Gastrocnemius medialis (tissue), 4 donors: ENCODE measurements at regions not wholly inside any gene's neighbourhood (a gene's known extent, or its start where the extent isn't known, plus 50 kb on each side); places are given as distances from the start of the nearest gene placed in this dataset.
"Not testable (repeated sequence)": the region's sequence is repeated elsewhere in the genome, so short reads cannot be mapped to it uniquely, and the experiment has no call there.

Experiments
- ATAC-seq, 2 donors: fragments of 150-250 bp; one replicate each; pipeline ENCODE4 v1.9.1; 2016
- DNase-seq, 2 donors: peaks; one replicate each; pipeline ENCODE4 v3.0.0-alpha.2; 2019
- H3K27ac ChIP-seq, 4 donors: fragments of 200-600 bp; sonication (generic); 1 replicate in 1 of 4; 2 replicates in 3 of 4; pipeline ENCODE4 v1.5.1; 2016 to 2018; ENCODE audit warnings: mild to moderate bottlenecking in 2 of 4, moderate library complexity in 1 of 4
- H3K27me3 ChIP-seq, 3 donors: fragments of 200-600 bp; sonication (generic) in 2 of 3; 1 replicate in 1 of 3; 2 replicates in 2 of 3; pipeline versions ENCODE4 v1.5.1 to v1.6.0; 2016 to 2019; ENCODE audit warnings: mild to moderate bottlenecking in 1 of 3, moderate library complexity in 1 of 3
- H3K36me3 ChIP-seq, 2 donors: fragments of 200-600 bp; sonication (generic) in 1 of 2; one replicate each; pipeline ENCODE4 v1.5.1; 2017 to 2018
- H3K4me1 ChIP-seq, 2 donors: fragments of 200-600 bp; sonication (generic) in 1 of 2; one replicate each; pipeline ENCODE4 v1.5.1; 2016 to 2017; ENCODE audit warnings: mild to moderate bottlenecking in 2 of 2
- H3K4me3 ChIP-seq, 4 donors: fragments of 200-600 bp; sonication (generic) in 3 of 4; 1 replicate in 1 of 4; 2 replicates in 3 of 4; pipeline ENCODE4 v1.5.1; 2016 to 2019; ENCODE audit warnings: mild to moderate bottlenecking in 2 of 4
- H3K9me3 ChIP-seq, 3 donors: fragments of 200-600 bp; sonication (generic) in 2 of 3; 1 replicate in 1 of 3; 2 replicates in 2 of 3; pipeline ENCODE4 v1.5.1; 2016 to 2019
- POLR2A ChIP-seq, 2 donors: fragments of 450-650 bp; IDR thresholded peaks; one replicate each; pipeline ENCODE4 v1.6.1; 2017; ENCODE audit warnings: antibody characterized with exemption in 2 of 2, mild to moderate bottlenecking in 2 of 2, moderate library complexity in 2 of 2
- in situ Hi-C, 4 donors: fragments of 200-750 bp; cut with MboI; loops; one replicate each; pipeline versions ENCODE4 v1.15.0 to v1.8.0; 2017; ENCODE audit warnings: low sequenced_read_pairs in 4 of 4
- intact Hi-C: fragments of 100-400 bp; cut with DNase I; formaldehyde crosslinking; loops from one replicate; pipeline ENCODE4 v1.15.1; 2023; ENCODE audit warnings: low total_unique reads
- TF ChIP-seq, protein P1 (sequence below), 5 experiments: fragments of 450-650 bp in 3 of 5; fragments of 200-600 bp in 2 of 5; sonication (generic) in 2 of 5; IDR thresholded peaks in 4 of 5; conservative IDR thresholded peaks in 1 of 5; 1 replicate in 4 of 5; 2 replicates in 1 of 5; pipeline ENCODE4 v1.5.1; 2016 to 2019; ENCODE audit warnings: antibody characterized with exemption in 5 of 5, mild to moderate bottlenecking in 3 of 5, moderate library complexity in 3 of 5

DNA sequence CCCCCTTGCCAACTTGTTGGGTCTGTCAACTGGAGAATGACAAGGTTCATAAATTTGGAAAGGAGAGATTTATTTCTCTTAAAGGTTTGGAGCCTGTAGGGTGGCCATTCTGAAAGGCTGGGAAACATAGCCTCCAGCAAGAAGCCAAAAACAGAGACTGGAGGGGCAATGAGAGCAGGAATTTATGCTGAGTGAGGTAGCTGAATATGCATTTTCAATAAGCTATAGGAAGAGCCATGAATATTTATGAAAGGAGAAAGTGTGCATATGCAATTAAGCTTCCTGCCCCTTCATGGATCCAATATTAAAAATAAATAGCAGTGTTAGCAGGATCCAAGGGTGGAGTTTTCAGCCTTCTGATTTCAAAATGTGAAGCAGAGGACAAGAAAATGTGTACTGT is 306.1 kb upstream of the LRRC3B start:
- Histone ChIP-seq H3K4me3 (no peak overlapping the region), H3K36me3 (no peaks in the 10 kb centered on the region), H3K4me1 (no peaks in the 10 kb centered on the region), H3K9me3 (no peaks in the 10 kb centered on the region), H3K27ac (no peak overlapping the region), H3K27me3 (no peaks in the 10 kb centered on the region)
- intact Hi-C loops (no loop called here), in situ Hi-C loops (no loop called here)
- TF ChIP-seq POLR2A (IDR thresholded peaks at IDR 0.05) = no peak
- TF ChIP-seq, protein P1, sequence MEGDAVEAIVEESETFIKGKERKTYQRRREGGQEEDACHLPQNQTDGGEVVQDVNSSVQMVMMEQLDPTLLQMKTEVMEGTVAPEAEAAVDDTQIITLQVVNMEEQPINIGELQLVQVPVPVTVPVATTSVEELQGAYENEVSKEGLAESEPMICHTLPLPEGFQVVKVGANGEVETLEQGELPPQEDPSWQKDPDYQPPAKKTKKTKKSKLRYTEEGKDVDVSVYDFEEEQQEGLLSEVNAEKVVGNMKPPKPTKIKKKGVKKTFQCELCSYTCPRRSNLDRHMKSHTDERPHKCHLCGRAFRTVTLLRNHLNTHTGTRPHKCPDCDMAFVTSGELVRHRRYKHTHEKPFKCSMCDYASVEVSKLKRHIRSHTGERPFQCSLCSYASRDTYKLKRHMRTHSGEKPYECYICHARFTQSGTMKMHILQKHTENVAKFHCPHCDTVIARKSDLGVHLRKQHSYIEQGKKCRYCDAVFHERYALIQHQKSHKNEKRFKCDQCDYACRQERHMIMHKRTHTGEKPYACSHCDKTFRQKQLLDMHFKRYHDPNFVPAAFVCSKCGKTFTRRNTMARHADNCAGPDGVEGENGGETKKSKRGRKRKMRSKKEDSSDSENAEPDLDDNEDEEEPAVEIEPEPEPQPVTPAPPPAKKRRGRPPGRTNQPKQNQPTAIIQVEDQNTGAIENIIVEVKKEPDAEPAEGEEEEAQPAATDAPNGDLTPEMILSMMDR (IDR thresholded peaks at IDR 0.05 in 4 of 5, conservative IDR thresholded peaks at IDR 0.05 in 1 of 5) = no peak
- DNase-seq (no peak), ATAC-seq (no peak)

DNA sequence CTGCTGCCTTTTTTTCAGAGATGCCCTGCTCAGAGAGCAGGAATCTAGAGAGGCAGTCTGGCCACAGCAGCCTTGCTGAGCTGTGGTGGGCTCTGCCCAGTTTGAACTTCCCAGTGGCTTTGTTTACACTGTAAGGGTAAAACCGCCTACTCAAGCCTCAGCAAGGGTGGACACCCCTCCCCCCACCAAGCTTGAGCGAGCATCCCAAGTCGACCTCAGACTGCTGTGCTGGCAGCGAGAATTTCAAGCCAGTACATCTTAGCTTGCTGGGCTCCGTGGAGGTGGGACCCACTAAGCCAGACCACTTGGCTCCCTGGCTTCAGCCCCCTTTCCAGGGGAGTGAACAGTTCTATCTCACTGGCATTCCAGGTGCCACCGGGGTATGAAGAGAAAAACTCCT is 298.8 kb upstream of the LRRC3B start:
- DNase-seq, H3K36me3 ChIP-seq, H3K9me3 ChIP-seq, H3K27me3 ChIP-seq, in situ Hi-C loops, H3K4me1 ChIP-seq, ATAC-seq, H3K27ac ChIP-seq, intact Hi-C loops, H3K4me3 ChIP-seq: not testable (repeated sequence)

DNA sequence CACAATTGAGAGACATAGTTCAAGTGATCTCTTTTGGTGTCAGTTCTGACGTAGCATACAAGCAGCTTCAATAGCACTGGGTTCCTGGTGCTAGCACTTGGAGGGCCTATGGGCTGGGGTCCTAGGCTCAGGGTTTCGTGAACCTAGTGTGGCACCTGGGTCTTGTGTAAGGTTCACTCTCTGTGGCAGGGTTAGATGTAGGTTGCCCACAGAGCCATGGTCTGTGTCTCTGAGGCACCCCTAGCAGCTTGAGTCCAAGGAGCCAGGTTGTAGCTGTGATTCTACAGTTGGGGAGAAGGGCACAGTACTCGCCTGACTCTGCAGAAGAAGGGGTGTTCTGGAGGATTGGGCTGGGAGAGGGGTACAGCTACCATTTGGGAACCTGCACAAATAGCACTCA is 282.6 kb upstream of the LRRC3B start:
- Histone ChIP-seq H3K9me3 (no peaks in the 10 kb centered on the region), H3K27ac (no peak overlapping the region), H3K4me3 (no peak overlapping the region), H3K36me3 (no peaks in the 10 kb centered on the region), H3K27me3 (no peaks in the 10 kb centered on the region), H3K4me1 (no peaks in the 10 kb centered on the region)
- DNase-seq (no peak), ATAC-seq (no peak)
- TF ChIP-seq, protein P1 (IDR thresholded peaks at IDR 0.05 in 4 of 5, conservative IDR thresholded peaks at IDR 0.05 in 1 of 5) = no peak
- no peak for TF ChIP-seq POLR2A (IDR thresholded peaks at IDR 0.05)
- intact Hi-C loops = no loop called here
- in situ Hi-C loops = no loop called here

DNA sequence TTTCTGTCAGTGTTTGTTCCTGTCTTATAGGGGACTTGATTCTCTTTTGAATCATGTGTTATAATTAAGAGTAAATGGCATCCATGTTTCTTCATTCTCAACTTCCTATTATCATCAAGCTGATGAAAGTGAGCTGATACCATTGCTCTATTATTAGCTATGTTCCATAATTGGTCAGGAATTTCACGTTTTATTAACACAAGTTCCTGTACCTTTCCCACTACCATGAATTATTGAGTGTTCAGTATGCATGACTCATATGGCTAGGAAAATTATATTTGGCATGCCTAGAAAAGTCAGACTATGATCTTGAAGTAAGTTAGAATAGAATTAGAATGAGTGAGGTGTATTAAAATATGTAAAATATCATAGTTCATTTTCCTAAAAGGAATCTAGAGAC is 278.9 kb upstream of the LRRC3B start:
- ATAC-seq (no peak), DNase-seq (no peak)
- no peaks in the 10 kb centered on the region for H3K4me1 ChIP-seq
- TF ChIP-seq POLR2A (IDR thresholded peaks at IDR 0.05) = no peak
- TF ChIP-seq, protein P1 (IDR thresholded peaks at IDR 0.05 in 4 of 5, conservative IDR thresholded peaks at IDR 0.05 in 1 of 5) = no peak
- in situ Hi-C loops = no loop called here
- no peak overlapping the region for H3K27ac ChIP-seq
- no peaks in the 10 kb centered on the region for H3K9me3 ChIP-seq
- intact Hi-C loops = no loop called here
- H3K36me3 ChIP-seq = no peaks in the 10 kb centered on the region
- H3K4me3 ChIP-seq = no peak overlapping the region
- H3K27me3 ChIP-seq = no peaks in the 10 kb centered on the region

DNA sequence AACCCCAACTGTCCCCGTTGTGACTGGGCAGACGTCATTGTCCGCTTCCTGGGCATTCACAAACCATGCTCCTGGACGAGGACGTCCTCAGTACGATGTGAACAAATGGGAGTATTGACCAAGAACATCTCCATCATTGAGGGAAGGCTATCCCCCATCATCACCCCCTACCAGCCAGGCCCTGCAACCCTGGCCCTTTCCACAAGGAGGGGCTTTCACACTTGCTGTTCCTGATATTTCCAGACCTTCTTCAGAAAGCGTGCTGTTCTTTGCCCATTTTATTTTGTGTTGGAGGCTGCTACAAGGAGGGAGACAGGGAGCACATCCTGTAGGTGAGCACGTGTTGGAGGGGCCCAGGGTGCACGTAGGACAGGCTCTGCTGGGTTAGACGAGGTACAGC is 277.0 kb upstream of the LRRC3B start:
- TF ChIP-seq, protein P1 (IDR thresholded peaks at IDR 0.05 in 4 of 5, conservative IDR thresholded peaks at IDR 0.05 in 1 of 5) = no peak
- no peak for TF ChIP-seq POLR2A (IDR thresholded peaks at IDR 0.05)
- no peak for ATAC-seq
- no peak for DNase-seq
- in situ Hi-C loops (no loop called here), intact Hi-C loops (no loop called here)
- Histone ChIP-seq H3K9me3 (no peaks in the 10 kb centered on the region), H3K4me1 (no peaks in the 10 kb centered on the region), H3K4me3 (no peak overlapping the region), H3K36me3 (no peaks in the 10 kb centered on the region), H3K27ac (no peak overlapping the region), H3K27me3 (no peaks in the 10 kb centered on the region)
